IMR-90 (cell line): ENCODE measurements at regions not wholly inside any gene's neighbourhood (a gene's known extent, or its start where the extent isn't known, plus 50 kb on each side); places are given as distances from the start of the nearest gene placed in this dataset.

Experiments used
- ATAC-seq: fragments of 200-7000 bp; cut with Tn5 transposase; 2 replicates; pipeline ENCODE4 v1.9.1; 2020; ENCODE audit warnings: low read depth, mild to moderate bottlenecking, moderate library complexity
- BruUV-seq: library from RNA; stranded (reverse); fragments of 400-500 nt; replicated peaks from 2 replicates; lab custom pipeline; 2021; lab: Mats Ljungman, UMichigan
- CTCF ChIA-PET: fragments of 300-600 bp; formaldehyde crosslinking; extraction: SDS; loops from one replicate; lab custom pipeline; 2021; ENCODE audit warnings: antibody characterized with exemption; lab: Yijun Ruan, JAX
- POLR2A ChIA-PET: fragments of 300-600 bp; sonication (Branson Sonifier 250); formaldehyde crosslinking; loops from one replicate; lab custom pipeline; 2022; ENCODE audit warnings: antibody characterized with exemption; ENCODE audit not compliant: unreplicated experiment; lab: Charles Lee
- DNase-seq: peaks from one replicate; pipeline ENCODE4 v3.0.0; 2013
- H2AFZ ChIP-seq: replicated peaks from 2 replicates; pipeline ENCODE3; 2013; ENCODE audit warnings: low read length, mild to moderate bottlenecking; ENCODE audit not compliant: poor library complexity
- H2AK5ac ChIP-seq: 2 replicates; pipeline ENCODE4 v1.6.1; 2013; ENCODE audit warnings: low read depth, low read length, inconsistent platforms
- H2AK9ac ChIP-seq: replicated peaks from 2 replicates; pipeline ENCODE3; 2013; ENCODE audit warnings: mild to moderate bottlenecking, low read depth, low read length, moderate library complexity; ENCODE audit not compliant: poor library complexity
- H2BK120ac ChIP-seq: 2 replicates; pipeline ENCODE4 v1.6.1; 2013; ENCODE audit warnings: low read depth, low read length, inconsistent platforms
- H2BK15ac ChIP-seq: 3 replicates; pipeline ENCODE4 v1.6.1; 2013; ENCODE audit warnings: low read depth, low read length, inconsistent platforms
- H2BK20ac ChIP-seq: 2 replicates; pipeline ENCODE4 v1.6.1; 2013; ENCODE audit warnings: low read depth, mild to moderate bottlenecking, inconsistent platforms, low read length, moderate library complexity
- H2BK5ac ChIP-seq: 2 replicates; pipeline ENCODE4 v1.6.1; 2013; ENCODE audit warnings: mild to moderate bottlenecking, low read depth, low read length, inconsistent platforms; ENCODE audit not compliant: poor library complexity, severe bottlenecking
- H3K14ac ChIP-seq: replicated peaks from 2 replicates; pipeline ENCODE4 v1.6.1; 2013; ENCODE audit warnings: low read depth, low read length, inconsistent platforms
- H3K18ac ChIP-seq: 2 replicates; pipeline ENCODE4 v1.6.1; 2013; ENCODE audit warnings: low read depth, low read length, control low read depth
- H3K23ac ChIP-seq: 2 replicates; pipeline ENCODE4 v1.6.1; 2013; ENCODE audit warnings: low read depth, low read length, inconsistent platforms
- H3K27ac ChIP-seq: 2 replicates; pipeline ENCODE4 v1.5.1; 2013; ENCODE audit warnings: mild to moderate bottlenecking, control low read depth, low read length; ENCODE audit not compliant: insufficient read depth
- H3K27me3 ChIP-seq: 2 replicates; pipeline ENCODE4 v1.6.1; 2013; ENCODE audit warnings: low read length; ENCODE audit not compliant: control insufficient read depth, insufficient read depth
- H3K36me3 ChIP-seq: 2 replicates; pipeline ENCODE4 v1.6.1; 2013; ENCODE audit warnings: low read length, mixed read lengths; ENCODE audit not compliant: control insufficient read depth, insufficient read depth
- H3K4ac ChIP-seq: 2 replicates; pipeline ENCODE4 v1.6.1; 2013; ENCODE audit warnings: low read depth, low read length, inconsistent platforms
- H3K4me1 ChIP-seq: 2 replicates; pipeline ENCODE4 v1.6.1; 2013; ENCODE audit warnings: low read length, mixed read lengths; ENCODE audit not compliant: control insufficient read depth, insufficient read depth
- H3K4me2 ChIP-seq: 2 replicates; pipeline ENCODE4 v1.6.1; 2013; ENCODE audit warnings: low read depth, mild to moderate bottlenecking, control low read depth, low read length, moderate library complexity
- H3K4me3 ChIP-seq: 2 replicates; pipeline ENCODE4 v1.5.1; 2013; ENCODE audit warnings: low read depth, mild to moderate bottlenecking, control low read depth, low read length, moderate library complexity; ENCODE audit not compliant: insufficient read depth
- H3K56ac ChIP-seq: 2 replicates; pipeline ENCODE4 v1.6.1; 2013; ENCODE audit warnings: low read length, inconsistent platforms; ENCODE audit not compliant: insufficient read depth; ENCODE audit errors: extremely low read depth
- H3K79me1 ChIP-seq, 2 experiments: 2 replicates each; pipeline ENCODE4 v1.6.1; 2013; ENCODE audit warnings: low read length in 2 of 2, inconsistent platforms in 1 of 2, low read depth in 1 of 2
- H3K9ac ChIP-seq: 2 replicates; pipeline ENCODE4 v1.6.1; 2013; ENCODE audit warnings: low read depth, low read length, control low read depth
- H3K9me1 ChIP-seq: 2 replicates; pipeline ENCODE4 v1.6.1; 2013; ENCODE audit warnings: low read length, inconsistent platforms; ENCODE audit not compliant: insufficient read depth
- H3K9me3 ChIP-seq: 2 replicates; pipeline ENCODE4 v1.6.1; 2013; ENCODE audit warnings: low read length; ENCODE audit not compliant: control insufficient read depth, insufficient read depth
- H4K20me1 ChIP-seq: 2 replicates; pipeline ENCODE4 v1.6.1; 2013; ENCODE audit warnings: low read length, inconsistent platforms; ENCODE audit not compliant: insufficient read depth
- H4K5ac ChIP-seq: 2 replicates; pipeline ENCODE4 v1.6.1; 2013; ENCODE audit warnings: mild to moderate bottlenecking, low read depth, low read length, control low read depth
- H4K8ac ChIP-seq, 2 experiments: 2 replicates each; pipeline ENCODE4 v1.6.1; 2013; ENCODE audit warnings: low read depth in 2 of 2, low read length in 2 of 2, control low read depth in 1 of 2, inconsistent platforms in 1 of 2
- H4K91ac ChIP-seq: 2 replicates; pipeline ENCODE4 v1.6.1; 2013; ENCODE audit warnings: low read depth, low read length, inconsistent platforms; ENCODE audit not compliant: insufficient read depth
- CEBPB ChIP-seq: IDR thresholded peaks from 2 replicates; pipeline ENCODE4 v1.6.1; 2012; ENCODE audit warnings: low read depth, low read length, improper control_type of control experiment
- FOS ChIP-seq: fragments of 150-350 bp; IDR thresholded peaks from 2 replicates; pipeline ENCODE4 v1.6.1; 2016; ENCODE audit warnings: low read depth, low read length
- MAFK ChIP-seq: IDR thresholded peaks from 2 replicates; pipeline ENCODE4 v1.6.1; 2012; ENCODE audit warnings: low read depth, low read length, improper control_type of control experiment
- MXI1 ChIP-seq: IDR thresholded peaks from 2 replicates; pipeline ENCODE4 v1.6.1; 2012; ENCODE audit warnings: low read depth, mild to moderate bottlenecking, low read length, moderate library complexity, borderline replicate concordance
- RCOR1 ChIP-seq: IDR thresholded peaks from 2 replicates; pipeline ENCODE4 v1.6.1; 2012; ENCODE audit warnings: mild to moderate bottlenecking, low read length, improper control_type of control experiment; ENCODE audit not compliant: insufficient replicate concordance
- RFX5 ChIP-seq: IDR thresholded peaks from 2 replicates; pipeline ENCODE4 v1.8.0; 2012; ENCODE audit warnings: low read depth, mild to moderate bottlenecking, low read length, moderate library complexity
- WGBS, 2 experiments: methylation state at CpG; one replicate each; pipeline versions ENCODE4 v1.1.5 to v1.1.7; 2013; ENCODE audit warnings: missing lambda C conversion rate in 2 of 2; ENCODE audit not compliant: insufficient read length in 1 of 2; ENCODE audit errors: extremely low coverage in 2 of 2; 5-methylcytosine and 5-hydroxymethylcytosine counted together
- dilution Hi-C: fragments of 300-500 bp; cut with HindIII; formaldehyde crosslinking; loops from one replicate; pipeline ENCODE4 v1.14.3; 2018; ENCODE audit warnings: low sequenced_read_pairs; ENCODE audit not compliant: unreplicated experiment
- in situ Hi-C: fragments of 300-500 bp; cut with MboI; formaldehyde crosslinking; loops from 3 replicates; pipeline ENCODE4 v1.14.3; 2019; ENCODE audit warnings: low sequenced_read_pairs, inconsistent platforms, mixed read lengths
- intact Hi-C: fragments of 100-400 bp; cut with micrococcal nuclease; formaldehyde crosslinking; loops from 2 replicates; pipeline ENCODE4 v1.10.0; 2022

DNA sequence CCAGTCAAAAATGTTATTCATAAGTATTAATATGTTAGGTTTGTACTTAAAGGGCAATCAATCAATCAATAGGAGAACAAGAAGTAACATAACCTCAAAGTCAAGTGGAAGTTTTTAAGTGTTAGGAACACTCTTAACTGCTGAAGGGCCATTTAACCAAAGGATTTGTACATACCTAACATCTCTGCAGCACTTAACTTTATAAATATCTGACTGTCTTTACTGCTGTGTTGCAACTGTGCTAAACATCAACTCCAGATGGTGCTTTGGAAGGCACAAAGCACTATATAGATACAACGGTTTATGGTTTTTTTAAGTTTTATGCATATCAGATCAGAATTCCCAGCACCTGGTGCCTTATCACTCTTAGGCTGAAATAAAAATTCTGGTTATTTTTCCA is 604.9 kb upstream of the PTGER4 start:
- no peak overlapping the region for H3K18ac ChIP-seq
- H3K36me3 ChIP-seq = no peaks in the 10 kb centered on the region
- H4K20me1 ChIP-seq = no peaks in the 10 kb centered on the region
- H3K9ac ChIP-seq = no peak overlapping the region
- intact Hi-C loops = no loop called here
- no CpG with 5 or more reads among the region's 1 CpG for WGBS, 2 experiments
- H3K14ac ChIP-seq = no peak overlapping the region
- H2BK120ac ChIP-seq = no peak overlapping the region
- H2AFZ ChIP-seq = no peak overlapping the region
- ATAC-seq = no peak
- H3K27ac ChIP-seq = no peak overlapping the region
- no peak for TF ChIP-seq MXI1
- TF ChIP-seq RFX5 = no peak
- TF ChIP-seq FOS = no peak
- TF ChIP-seq RCOR1 = no peak
- TF ChIP-seq MAFK = no peak
- no peak for TF ChIP-seq CEBPB
- no peak overlapping the region for H3K23ac ChIP-seq
- no peaks in the 10 kb centered on the region for H3K4me1 ChIP-seq
- H2BK5ac ChIP-seq = no peak overlapping the region
- H4K91ac ChIP-seq = no peak overlapping the region
- dilution Hi-C loops = no loop called here
- no peak overlapping the region for H3K56ac ChIP-seq
- no peak overlapping the region for H2AK5ac ChIP-seq
- no peak overlapping the region for H4K8ac ChIP-seq
- H2BK15ac ChIP-seq = no peak overlapping the region
- no peaks in the 10 kb centered on the region for H3K9me1 ChIP-seq
- ChIA-PET CTCF (no interaction called here), POLR2A (no interaction called here)
- H2BK20ac ChIP-seq = no peak overlapping the region
- H2AK9ac ChIP-seq = no peak overlapping the region
- H3K4ac ChIP-seq = no peak overlapping the region
- H3K4me3 ChIP-seq = no peak overlapping the region
- no TSS peak for BruUV-seq
- no peaks in the 10 kb centered on the region for H3K9me3 ChIP-seq
- H3K27me3 ChIP-seq = no peaks in the 10 kb centered on the region
- DNase-seq = no peak
- no peaks in the 10 kb centered on the region for H3K79me1 ChIP-seq
- in situ Hi-C loops = no loop called here
- no peak overlapping the region for H4K5ac ChIP-seq
- no peak overlapping the region for H3K4me2 ChIP-seq
